HG02798 (cell line): ENCODE measurements at regions not wholly inside any gene's neighbourhood (a gene's known extent, or its start where the extent isn't known, plus 50 kb on each side); places are given as distances from the start of the nearest gene placed in this dataset.

ENCODE experiments used
- ATAC-seq: cut with Tn5 transposase; IDR thresholded peaks from one replicate; pipeline ENCODE4 v1.9.1; 2021; ENCODE audit warnings: mild to moderate bottlenecking; ENCODE audit not compliant: unreplicated experiment, poor library complexity

GRCh38 chr5:120073722-120074121 is 390.4 kb upstream of the PRR16 start:
- ATAC-seq, result no peak

- ATAC-seq, result no peak
These were observed 383.3 kb upstream of the PRR16 start for GRCh38 chr5:120080781-120081180.

- ATAC-seq, result no peak
These were observed 381.6 kb upstream of the PRR16 start for GRCh38 chr5:120082316-120083068.

GRCh38 chr5:120083851-120084542 is 380.1 kb upstream of the PRR16 start:
- ATAC-seq, result no peak

GRCh38 chr5:120084543-120084870 is 379.6 kb upstream of the PRR16 start:
- no peak for ATAC-seq

- no peak for ATAC-seq
These were observed 378.0 kb upstream of the PRR16 start for GRCh38 chr5:120086081-120086480.

- ATAC-seq, result no peak
These were observed 375.7 kb upstream of the PRR16 start for GRCh38 chr5:120088412-120088811.

GRCh38 chr5:120088836-120089235 is 375.3 kb upstream of the PRR16 start:
- no peak for ATAC-seq

GRCh38 chr5:120091376-120091948 is 372.6 kb upstream of the PRR16 start:
- ATAC-seq, result no peak

GRCh38 chr5:120092649-120093048 is 371.5 kb upstream of the PRR16 start:
- no peak for ATAC-seq

- ATAC-seq, result no peak
These were observed 370.9 kb upstream of the PRR16 start for GRCh38 chr5:120093178-120093577.

- ATAC-seq, result peak; percentile 66
These were observed 367.7 kb upstream of the PRR16 start for GRCh38 chr5:120096413-120096812.

- no peak for ATAC-seq
These were observed 365.7 kb upstream of the PRR16 start for GRCh38 chr5:120098426-120098825.

GRCh38 chr5:120098902-120099535 is 365.1 kb upstream of the PRR16 start:
- no peak for ATAC-seq

GRCh38 chr5:120101771-120102170 is 362.3 kb upstream of the PRR16 start:
- no peak for ATAC-seq

- peak; percentile 38 for ATAC-seq
These were observed 360.6 kb upstream of the PRR16 start for GRCh38 chr5:120103495-120103894.

GRCh38 chr5:120106912-120107525 is 357.1 kb upstream of the PRR16 start:
- ATAC-seq, result no peak

- ATAC-seq, result no peak
These were observed 355.4 kb upstream of the PRR16 start for GRCh38 chr5:120108586-120109248.

- no peak for ATAC-seq
These were observed 341.4 kb upstream of the PRR16 start for GRCh38 chr5:120122703-120123102.

GRCh38 chr5:120124031-120124430 is 340.1 kb upstream of the PRR16 start:
- no peak for ATAC-seq
